Cerebellar cortex (tissue), 1 donor: ENCODE measurements at regions not wholly inside any gene's neighbourhood (a gene's known extent, or its start where the extent isn't known, plus 50 kb on each side); places are given as distances from the start of the nearest gene placed in this dataset.
"Not testable (repeated sequence)": the region's sequence is repeated elsewhere in the genome, so short reads cannot be mapped to it uniquely, and the experiment has no call there.

ENCODE experiments used
- DNase-seq: peaks from one replicate; pipeline ENCODE4 v3.0.0-alpha.2; 2015; ENCODE audit warnings: low spot score

- DNase-seq, result no peak
Measured at GRCh38 chr12:67842124-67842523, 147.1 kb upstream of the IFNG-AS1 start.

- no peak for DNase-seq
Measured at GRCh38 chr12:67843257-67843656, 146.0 kb upstream of the IFNG-AS1 start.

- no peak for DNase-seq
Measured at GRCh38 chr12:67852701-67853100, 136.5 kb upstream of the IFNG-AS1 start.

GRCh38 chr12:67853204-67853603 is 136.0 kb upstream of the IFNG-AS1 start:
- DNase-seq, result no peak

GRCh38 chr12:67854351-67854750 is 134.9 kb upstream of the IFNG-AS1 start:
- no peak for DNase-seq

- DNase-seq, result no peak
Measured at GRCh38 chr12:67855103-67855502, 134.1 kb upstream of the IFNG-AS1 start.

GRCh38 chr12:67871231-67871630 is 118.0 kb upstream of the IFNG-AS1 start:
- no peak for DNase-seq

- no peak for DNase-seq
Measured at GRCh38 chr12:67873355-67873754, 115.9 kb upstream of the IFNG-AS1 start.

- DNase-seq, result no peak
Measured at GRCh38 chr12:67876305-67876915, 112.8 kb upstream of the IFNG-AS1 start.

- no peak for DNase-seq
Measured at GRCh38 chr12:67877727-67878126, 111.5 kb upstream of the IFNG-AS1 start.

- DNase-seq, result no peak
Measured at GRCh38 chr12:67879937-67880336, 109.3 kb upstream of the IFNG-AS1 start.

GRCh38 chr12:67881565-67881964 is 107.7 kb upstream of the IFNG-AS1 start:
- DNase-seq, result no peak

GRCh38 chr12:67884596-67884995 is 104.7 kb upstream of the IFNG-AS1 start:
- DNase-seq, result no peak

GRCh38 chr12:67885375-67886169 is 103.7 kb upstream of the IFNG-AS1 start:
- no peak for DNase-seq

- DNase-seq, result no peak
Measured at GRCh38 chr12:67887065-67887464, 102.2 kb upstream of the IFNG-AS1 start.

GRCh38 chr12:67889931-67890330 is 99.3 kb upstream of the IFNG-AS1 start:
- no peak for DNase-seq

GRCh38 chr12:67890726-67891258 is 98.5 kb upstream of the IFNG-AS1 start:
- DNase-seq, result no peak

- DNase-seq, result no peak
Measured at GRCh38 chr12:67891596-67891995, 97.7 kb upstream of the IFNG-AS1 start.

- DNase-seq, result peak; percentile 18
Measured at GRCh38 chr12:67892259-67893021, 96.8 kb upstream of the IFNG-AS1 start.

- no peak for DNase-seq
Measured at GRCh38 chr12:67893022-67893580, 96.1 kb upstream of the IFNG-AS1 start.

GRCh38 chr12:67900418-67900817 is 88.8 kb upstream of the IFNG-AS1 start:
- DNase-seq, result not testable (repeated sequence)

- DNase-seq, result no peak
Measured at GRCh38 chr12:67909091-67909531, 80.1 kb upstream of the IFNG-AS1 start.
